RCC 7860 (cell line): ENCODE measurements at regions not wholly inside any gene's neighbourhood (a gene's known extent, or its start where the extent isn't known, plus 50 kb on each side); places are given as distances from the start of the nearest gene placed in this dataset.

Experiments
- DNase-seq: peaks from one replicate; pipeline ENCODE4 v3.0.0-alpha.2; 2015; ENCODE audit warnings: low spot score
- FAIRE-seq: peaks from 2 replicates; lab custom pipeline; 2012; peaks lifted over from hg19 to GRCh38; lab: Jason Lieb, UNC

DNA sequence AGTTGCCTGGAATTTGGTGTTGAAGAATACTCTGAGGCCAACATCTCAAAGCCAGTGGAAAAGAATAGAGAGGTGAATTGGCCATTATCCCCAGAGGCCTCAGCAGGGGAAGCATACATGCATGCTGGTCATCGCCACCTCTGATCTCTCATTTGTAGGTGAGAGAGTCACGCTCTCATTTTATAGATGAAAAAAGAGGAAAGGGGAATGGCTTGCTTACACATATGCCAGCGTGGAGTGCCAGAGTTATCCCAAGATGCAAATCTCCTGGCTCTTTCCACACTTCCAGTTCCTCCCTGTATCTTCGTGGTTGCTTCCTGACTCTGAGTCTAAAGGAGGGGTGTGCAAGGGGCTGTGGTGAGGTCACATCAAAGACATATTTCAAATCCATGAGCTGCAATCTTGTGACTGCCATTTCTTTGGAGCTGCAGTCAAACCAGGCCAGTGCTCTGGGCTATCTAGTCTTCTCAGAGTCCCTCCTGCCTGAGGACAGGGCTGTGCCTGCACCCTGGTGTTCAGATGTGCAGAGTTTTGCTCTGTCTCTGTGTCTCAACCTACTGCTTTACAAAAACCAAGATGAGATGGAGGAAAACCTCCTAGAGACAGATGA is 324.7 kb downstream of the MYCN start:
- DNase-seq (no peak), FAIRE-seq (no peak)

DNA sequence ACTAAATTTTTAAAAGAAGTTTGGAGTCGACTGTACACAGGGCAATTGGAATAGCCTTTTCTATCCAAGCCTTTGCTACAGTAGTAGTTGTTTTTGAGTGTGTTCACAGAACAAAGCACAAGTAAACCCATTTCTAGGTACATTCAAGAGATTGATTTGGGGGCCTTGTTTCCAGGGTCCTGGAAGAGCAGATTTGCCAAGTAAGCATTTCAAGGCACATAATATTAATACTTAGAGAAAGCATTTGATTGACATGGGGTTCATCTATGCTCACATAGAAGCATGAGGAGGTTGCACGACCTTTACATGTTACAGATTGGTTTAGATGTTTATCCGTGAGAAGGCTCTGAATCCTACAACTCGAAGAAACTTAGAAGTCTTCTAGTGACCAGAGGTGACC is 324.1 kb downstream of the MYCN start:
- FAIRE-seq: no peak
- DNase-seq: no peak

DNA sequence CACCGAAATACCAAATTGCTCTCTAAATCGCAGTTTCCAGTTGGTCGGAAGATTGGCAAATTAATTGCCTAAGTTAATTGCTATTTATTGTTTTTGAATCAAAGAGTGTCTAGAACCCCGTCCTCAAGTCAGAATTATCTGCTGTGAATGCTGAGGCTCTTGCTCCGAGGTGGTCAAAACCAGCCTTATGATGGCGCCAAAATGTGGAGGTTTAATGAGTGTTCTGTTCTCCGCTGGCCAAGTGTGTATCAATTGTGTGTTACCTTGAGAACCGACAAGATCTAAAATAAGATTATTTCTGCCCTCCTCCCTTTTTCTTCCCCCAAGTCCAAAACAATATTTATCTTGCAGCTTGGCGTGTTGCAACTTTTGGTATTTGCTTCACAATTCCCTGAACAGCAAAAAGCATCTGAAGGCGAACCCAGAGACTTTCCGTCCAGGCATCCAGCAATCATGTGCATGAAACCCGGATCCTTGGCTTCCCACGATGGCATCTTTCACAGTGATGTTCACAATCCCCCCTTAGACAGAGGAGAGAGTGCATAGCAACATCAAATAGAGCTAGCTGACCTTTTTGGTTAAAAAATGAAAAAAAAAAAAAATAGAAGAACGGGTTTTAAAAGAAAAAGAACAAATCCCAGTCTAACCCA is 323.0 kb downstream of the MYCN start:
- DNase-seq (no peak), FAIRE-seq (no peak)

DNA sequence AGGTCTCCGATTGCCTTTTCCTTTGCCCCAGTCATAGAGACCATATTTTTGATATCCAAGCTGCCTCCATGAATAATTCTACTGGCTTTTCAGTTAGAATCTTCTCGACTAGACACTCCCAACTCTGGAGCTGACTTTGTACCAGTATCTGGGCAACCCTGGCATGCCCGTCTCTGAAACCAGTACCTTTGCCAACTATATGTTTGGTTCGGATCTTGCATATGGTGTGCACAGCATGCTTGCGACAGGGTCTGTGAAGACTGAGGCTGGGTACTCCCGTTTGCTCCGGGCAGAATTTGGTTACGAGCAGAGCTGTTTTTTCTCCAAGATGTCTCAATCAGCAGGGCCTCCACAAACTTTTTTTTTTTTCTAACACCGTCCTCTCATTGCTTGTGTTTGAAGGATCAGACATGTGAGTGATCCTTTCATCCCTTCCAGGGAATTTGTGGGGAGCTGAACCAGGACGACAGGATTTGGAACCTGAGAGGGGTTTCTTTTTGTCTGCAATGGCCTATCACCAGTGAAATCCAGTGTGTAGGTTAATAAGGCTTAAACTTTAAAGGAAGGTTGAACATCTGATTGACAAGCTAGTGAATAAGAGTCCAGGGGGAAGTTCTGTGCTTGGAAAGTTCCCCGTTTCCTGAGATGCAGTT is 322.3 kb downstream of the MYCN start:
- no peak for FAIRE-seq

DNA sequence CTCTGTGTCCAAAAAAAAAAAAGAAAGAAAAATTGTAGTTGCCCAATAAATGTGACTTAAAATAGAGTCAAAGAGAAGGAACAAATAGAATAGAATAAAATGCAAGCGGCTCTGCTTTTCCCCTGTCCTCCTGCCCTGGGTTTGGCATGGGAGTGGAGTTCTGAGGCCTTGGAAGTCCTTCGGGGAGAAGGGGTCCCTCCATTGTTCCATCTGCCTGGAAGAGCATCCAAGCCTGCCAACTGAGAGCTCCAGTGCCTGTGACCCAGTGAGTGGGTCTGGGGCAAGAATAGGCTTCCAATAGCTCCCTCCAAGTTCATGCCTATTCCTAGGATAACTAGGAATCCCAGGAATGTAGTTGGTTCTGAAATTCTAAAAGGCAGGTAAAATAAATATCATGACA is 321.4 kb downstream of the MYCN start:
- FAIRE-seq (no peak), DNase-seq (no peak)

More for the DNA sequence above, 322.3 kb downstream of the MYCN start:
- DNase-seq: no peak

DNA sequence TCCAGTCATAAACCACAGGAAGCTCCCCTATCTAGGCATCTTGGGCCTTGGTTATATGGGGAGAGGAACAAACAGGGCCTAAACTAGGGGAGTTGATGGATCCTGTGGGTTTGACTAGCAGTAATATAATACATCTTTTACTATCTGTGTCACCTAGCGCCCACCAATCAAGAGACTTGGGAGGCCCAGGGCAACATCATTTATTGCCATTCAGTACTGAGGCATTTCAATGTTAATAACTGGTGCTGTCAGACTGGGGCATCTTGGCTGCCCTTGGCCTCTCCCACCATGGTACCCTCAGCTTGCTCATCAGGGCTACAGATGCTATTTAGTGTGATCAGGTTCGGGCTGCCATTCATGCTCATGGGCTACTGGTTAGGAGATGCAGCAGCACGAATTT is 320.7 kb downstream of the MYCN start:
- DNase-seq (no peak), FAIRE-seq (no peak)

DNA sequence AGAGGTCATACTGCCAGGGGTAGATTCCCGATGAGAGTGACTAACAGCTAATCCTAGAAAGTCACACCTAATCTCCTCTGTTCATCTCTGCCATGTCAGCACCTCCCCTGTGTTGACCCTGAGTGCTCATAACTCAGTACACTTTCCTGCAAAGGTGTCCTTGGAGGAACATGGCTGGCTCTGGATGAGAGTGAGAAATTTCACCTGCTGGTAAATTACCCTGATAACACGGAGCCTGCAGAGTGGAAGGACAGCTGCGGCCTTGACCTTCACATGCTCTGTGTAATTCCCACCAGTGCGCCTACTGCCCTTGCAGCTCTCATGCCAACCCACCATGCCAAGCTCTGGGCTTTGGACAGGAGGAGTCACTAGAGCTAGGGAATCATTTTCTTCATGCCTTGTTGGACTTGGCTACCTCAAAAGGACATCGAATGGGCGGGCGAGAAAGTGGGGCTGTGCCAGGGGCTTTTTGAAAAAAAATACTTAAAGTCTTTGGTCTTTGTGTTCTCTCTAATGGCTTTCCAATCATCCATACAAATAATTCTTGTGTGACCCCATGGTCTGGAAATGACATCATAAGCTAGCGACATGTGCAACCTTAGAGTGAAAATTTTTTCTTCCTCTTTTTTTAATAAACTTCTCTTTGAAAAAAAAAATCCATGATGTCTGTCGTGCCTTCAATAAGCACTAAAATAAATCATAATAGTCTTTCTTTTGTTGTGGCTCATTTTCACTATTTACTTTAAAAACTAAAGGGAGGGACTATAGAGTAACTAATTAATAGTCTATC is 319.9 kb downstream of the MYCN start:
- no peak for FAIRE-seq

DNA sequence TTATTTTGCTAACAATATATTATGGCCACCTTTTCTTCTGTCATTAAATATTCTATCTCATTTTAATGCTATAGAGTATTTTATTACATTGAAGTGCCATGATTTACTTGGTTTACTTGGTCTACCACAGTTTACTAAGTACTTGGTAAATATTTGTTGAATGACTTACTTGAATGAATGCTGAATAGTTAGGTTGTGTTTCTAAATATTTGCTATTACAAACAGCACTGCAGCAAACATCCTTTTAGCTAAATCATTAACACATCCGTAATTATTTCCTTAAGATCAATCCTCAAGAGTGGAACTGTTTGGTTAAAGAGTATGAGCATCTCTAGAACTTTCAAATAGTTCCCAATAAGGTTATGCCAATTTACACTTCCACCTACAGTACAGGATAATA is 318.7 kb downstream of the MYCN start:
- FAIRE-seq (no peak), DNase-seq (no peak)

More for the DNA sequence above, 319.9 kb downstream of the MYCN start:
- DNase-seq: no peak

DNA sequence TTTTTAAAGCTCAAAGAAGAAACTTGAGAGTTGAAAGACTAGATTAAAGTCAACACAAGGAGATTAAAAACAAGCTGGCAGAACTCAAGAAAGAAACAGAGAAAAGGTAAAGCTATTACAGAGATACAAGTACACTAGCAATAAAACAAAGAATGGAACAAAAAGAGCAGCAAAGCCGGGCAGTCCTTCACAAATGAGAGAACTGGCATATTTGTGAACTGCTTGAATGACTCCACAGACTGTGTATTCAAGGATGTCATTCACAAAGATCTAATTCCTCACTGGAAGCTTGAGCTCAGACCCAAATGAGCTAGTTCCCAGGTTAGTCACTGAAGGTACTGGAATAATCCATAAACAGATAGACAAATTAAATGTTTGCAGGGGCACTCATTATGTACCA is 318.0 kb downstream of the MYCN start:
- FAIRE-seq: no peak

DNA sequence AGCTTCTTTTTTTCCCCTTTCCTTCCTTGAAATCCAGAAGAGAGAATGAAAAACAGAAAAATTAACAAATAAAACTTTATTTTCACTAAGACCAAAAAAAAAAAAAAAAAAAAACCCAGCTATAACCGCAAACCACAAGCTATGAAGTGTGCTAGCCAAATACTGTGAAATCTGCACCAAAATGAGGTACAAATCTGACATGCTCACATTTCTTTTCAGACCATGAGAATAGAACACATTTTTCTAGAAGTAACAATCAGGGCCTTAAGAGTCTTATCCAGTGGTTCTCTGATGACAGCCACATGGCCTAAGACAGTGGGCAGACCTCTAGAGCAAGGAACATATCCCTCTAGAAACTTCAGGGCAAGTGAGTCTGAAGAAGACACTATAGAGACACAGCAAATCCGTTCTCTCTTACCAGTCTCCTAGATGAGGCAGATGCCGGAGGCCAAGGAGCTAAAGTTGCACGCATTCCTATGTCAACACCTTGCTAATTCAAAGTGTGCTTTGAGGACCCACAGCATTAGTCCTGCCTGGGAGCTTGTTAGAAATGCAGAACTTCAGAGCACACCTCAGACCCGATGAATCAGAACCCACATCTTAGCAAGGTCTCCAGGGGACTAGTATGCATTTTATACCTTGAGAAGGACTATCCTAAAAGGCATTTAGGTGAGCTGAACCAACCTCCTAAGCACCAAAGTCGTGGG is 317.1 kb downstream of the MYCN start:
- no peak for FAIRE-seq

More for the DNA sequence above, 318.0 kb downstream of the MYCN start:
- DNase-seq: no peak

DNA sequence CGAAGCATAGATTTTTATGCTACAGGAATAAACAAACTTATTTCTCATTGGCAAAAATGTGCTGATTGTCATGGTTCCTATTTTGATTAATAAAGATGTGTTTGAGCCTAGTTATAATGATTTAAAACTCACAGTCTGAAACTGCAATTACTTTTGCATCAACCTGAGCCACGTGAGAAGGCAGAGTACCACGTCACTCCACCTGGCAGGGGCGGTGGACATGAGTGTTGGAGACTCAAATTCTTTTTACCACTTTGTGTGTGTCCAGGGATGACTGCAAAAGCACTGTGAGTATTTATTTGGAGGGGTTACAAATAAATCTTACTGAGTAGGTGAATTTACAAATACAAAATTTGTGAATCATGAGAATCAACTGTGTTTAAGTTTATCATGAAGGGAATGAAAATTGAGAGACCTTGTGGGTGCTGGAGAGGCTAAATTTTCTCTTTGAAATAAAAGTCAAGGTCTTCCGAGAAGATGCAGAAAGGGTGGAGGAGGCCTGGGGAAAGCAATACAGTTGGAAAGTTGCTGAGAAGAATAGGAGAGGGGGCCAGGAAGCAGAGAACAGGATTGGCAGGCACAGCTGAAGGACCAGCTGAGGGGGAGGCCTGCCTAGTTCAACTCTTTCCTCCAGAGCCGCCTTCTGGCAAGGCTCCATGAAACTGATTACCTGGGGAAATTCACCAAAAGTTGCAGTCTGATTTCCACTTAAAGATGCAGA is 316.4 kb downstream of the MYCN start:
- FAIRE-seq: no peak

More for the DNA sequence above, 317.1 kb downstream of the MYCN start:
- DNase-seq: no peak

DNA sequence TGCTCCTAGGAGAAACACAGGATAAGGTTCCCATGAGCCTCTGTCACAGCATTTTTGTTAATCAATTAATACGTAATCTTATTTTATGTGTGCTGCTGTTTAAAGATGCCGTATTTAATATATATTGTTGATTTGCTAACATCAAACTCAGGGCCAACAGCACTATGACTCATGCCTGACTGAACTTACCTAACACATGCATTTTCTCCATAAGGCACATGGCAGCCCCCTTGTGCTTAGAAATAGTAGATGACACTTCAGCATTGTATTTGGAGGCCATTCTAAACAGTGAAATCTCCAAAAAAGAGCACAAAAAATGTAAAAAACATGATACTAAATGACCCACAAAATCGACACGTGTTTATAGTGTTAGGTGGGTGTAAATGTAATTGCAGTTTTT is 314.8 kb downstream of the MYCN start:
- DNase-seq: no peak
- no peak for FAIRE-seq

More for the DNA sequence above, 316.4 kb downstream of the MYCN start:
- DNase-seq: no peak

DNA sequence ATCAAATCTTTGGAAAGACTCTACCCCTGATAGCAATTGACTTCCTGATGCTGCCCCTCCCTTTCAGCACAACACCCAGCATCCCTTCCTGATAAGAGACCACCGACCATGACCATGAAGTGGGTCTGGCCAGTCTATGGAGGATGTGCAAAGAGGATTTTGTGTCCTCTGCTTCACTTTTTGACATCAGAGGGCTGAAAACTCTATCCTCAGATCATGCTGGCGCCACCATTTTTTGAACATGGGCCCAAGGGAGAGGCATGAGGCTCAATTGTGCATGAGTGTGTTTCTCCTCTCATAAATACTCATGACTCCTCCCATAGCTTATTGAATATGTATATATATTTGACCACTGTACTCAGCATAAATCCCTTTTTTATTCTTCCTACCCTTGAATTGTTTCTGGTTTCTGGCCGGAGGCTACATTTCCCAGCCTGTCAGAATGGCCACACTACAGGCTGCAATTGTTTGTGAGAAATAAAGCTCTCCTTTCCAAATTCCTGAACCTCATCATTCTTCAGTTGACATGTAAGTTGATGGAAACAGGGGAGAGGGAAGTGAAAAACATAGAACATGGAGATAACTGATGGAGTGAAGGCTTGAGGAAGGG is 314.1 kb downstream of the MYCN start:
- DNase-seq: no peak
- no peak for FAIRE-seq

DNA sequence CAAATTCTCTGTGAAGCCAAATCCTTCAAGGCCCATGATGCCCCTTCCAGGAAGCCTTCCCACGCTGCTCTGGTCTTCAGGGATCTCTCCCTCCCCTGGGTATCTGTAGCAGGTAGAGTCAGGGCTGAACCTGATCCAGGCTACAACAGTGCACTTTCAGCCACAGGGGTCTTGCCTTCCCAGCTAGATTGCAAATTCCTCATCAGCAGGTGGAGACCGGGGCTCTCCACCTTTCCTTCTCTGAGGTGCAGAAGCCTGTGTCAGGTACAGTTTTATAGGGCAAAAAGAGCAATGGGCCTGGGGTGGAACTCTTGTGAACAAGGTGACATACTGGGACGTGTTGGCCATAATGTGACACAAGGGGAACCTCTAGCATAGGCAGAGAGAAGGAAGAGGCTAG is 312.9 kb downstream of the MYCN start:
- DNase-seq (no peak), FAIRE-seq (no peak)

DNA sequence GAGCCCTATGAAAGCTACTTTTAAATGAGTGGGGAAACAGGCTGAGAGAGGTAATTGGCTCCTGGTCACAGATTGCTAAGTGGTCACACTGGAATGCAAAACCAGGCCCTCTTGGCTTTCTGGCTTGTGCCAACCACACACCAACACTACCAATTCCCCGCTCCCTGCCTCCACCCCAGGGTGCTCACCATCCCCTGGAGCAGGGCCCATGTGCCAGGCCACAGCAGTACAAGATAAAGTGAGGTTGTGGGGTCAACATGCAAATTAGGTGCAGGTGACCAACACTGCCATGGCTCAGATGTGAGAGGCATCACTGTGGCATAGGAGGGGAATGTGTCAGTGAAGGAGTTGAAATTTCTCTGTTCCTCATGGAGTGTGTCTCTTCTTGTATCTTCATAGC is 312.5 kb downstream of the MYCN start:
- DNase-seq (no peak), FAIRE-seq (no peak)

DNA sequence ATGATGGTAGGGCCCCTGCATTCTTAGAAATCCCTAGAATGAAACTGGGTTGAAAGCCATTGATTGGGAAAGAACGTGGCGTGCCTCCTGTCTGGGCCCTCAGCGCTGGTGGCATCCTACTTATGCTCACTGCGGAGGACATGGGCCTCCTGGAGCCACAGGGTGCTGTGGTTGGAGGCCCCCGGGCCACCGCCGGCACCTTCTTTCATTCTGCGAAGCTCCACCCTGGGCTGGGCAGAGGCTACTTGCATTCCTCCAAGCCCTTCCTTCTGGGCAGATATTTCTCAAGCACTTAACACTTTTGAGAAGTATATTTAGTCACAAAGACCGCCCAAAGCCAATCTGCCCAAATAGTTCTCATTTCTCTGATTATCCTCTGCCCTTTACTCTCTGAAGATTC is 311.9 kb downstream of the MYCN start:
- DNase-seq (no peak), FAIRE-seq (no peak)

DNA sequence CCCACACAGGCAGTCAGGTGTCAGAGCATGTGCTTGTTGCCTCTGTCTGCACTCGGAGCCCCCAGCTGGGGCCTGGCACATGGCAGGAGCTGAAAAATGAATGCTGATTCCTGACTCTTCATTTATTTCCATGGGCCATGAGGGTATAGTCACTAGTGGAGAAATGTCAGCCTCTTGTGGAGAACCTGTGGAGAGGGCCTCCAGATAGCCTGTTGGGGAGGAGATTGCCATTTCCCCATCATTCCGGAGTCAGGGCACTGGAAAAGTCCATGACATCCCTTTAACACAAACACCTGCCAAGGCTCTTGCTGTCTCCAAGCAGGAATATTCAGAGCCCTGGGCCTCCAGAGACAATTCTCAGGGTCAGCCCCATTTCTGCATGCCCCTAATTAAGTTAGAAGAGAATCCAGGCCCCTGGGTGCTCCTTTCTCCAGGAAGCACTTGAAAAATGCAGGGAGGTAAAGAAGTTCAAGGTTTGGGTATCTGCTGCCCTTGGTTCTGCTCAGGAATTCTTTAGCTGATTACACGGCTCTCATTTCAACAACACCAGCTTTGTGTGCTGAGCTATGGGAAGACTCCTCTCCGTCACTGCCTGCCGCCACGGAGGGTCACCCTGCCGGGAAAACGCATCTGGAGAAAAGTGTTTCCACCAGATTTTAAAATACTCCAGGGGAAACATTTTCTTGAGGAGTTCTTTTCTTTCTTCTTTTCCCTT is 311.3 kb downstream of the MYCN start:
- FAIRE-seq (no peak), DNase-seq (no peak)

DNA sequence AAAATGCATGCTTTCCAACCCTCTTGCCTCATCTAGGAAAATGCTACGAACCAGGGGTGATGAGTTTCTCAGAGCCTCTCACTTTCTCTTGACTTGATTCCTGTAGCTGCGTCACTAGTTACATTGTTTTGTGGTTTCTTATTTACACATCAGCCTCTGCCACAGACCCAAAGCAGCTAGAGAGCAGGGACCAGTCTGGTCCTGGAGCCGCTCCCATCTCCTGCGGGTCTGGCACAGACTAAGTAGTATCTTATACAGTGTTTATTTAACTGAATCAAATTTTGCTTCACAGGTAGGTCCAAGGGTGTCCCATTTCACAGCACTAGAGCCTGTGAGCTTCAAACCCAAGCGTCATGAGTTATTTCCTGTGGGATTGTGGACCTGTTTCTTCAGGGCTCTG is 310.5 kb downstream of the MYCN start:
- DNase-seq (no peak), FAIRE-seq (no peak)

DNA sequence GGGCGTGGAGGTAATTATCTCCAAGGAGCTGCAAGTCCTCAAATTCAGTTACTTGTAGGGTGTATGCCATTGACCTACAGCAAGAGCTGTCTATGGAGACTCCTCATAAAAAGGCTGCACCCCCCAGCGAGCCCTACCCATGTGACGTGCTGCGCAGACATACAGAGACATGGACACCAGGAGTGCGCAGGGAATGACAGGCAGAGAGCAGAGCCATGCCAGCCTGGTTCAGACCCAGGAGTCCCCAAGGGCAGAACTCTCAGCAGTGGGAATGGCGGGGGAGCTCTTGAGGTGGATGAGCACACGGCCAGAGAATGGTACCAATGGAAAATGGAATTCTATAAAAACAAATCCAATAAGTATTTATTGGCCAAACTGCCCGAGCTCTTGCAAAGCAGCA is 310.1 kb downstream of the MYCN start:
- DNase-seq (no peak), FAIRE-seq (no peak)
